ENCODE measurements at regions not wholly inside any gene's neighbourhood (a gene's known extent, or its start where the extent isn't known, plus 50 kb on each side); places are given as distances from the start of the nearest gene placed in this dataset.

GRCh38 chr2:75952173-75952572 is 241.5 kb upstream of the GCFC2 start:
- no peak for DNase-seq (ENCODE audit: low spot score in 2 of 2)
- intact Hi-C loops (cut with DNase I) = no loop called here
- Histone ChIP-seq H3K36me3 (no peaks in the 10 kb centered on the region), H3K4me3 (no peak overlapping the region), H3K27me3 (no peaks in the 10 kb centered on the region), H3K27ac (no peak overlapping the region), H3K4me1 (no peaks in the 10 kb centered on the region), H3K9me3 (no peaks in the 10 kb centered on the region)
- no peak for TF ChIP-seq CTCF (IDR thresholded peaks at IDR 0.05)

GRCh38 chr2:75949385-75950030 is 238.8 kb upstream of the GCFC2 start:
- no peak for DNase-seq (ENCODE audit: low spot score in 2 of 2)
- Histone ChIP-seq H3K4me1 (no peaks in the 10 kb centered on the region), H3K27me3 (no peaks in the 10 kb centered on the region), H3K36me3 (no peaks in the 10 kb centered on the region), H3K4me3 (no peak overlapping the region), H3K9me3 (no peaks in the 10 kb centered on the region), H3K27ac (no peak overlapping the region)
- intact Hi-C loops (cut with DNase I) = no loop called here
- no peak for TF ChIP-seq CTCF (IDR thresholded peaks at IDR 0.05)

GRCh38 chr2:75936311-75936710 is 225.6 kb upstream of the GCFC2 start:
- DNase-seq (ENCODE audit: low spot score in 2 of 2) = no peak
- Histone ChIP-seq H3K4me3 (no peak overlapping the region), H3K36me3 (no peaks in the 10 kb centered on the region), H3K4me1 (no peaks in the 10 kb centered on the region), H3K9me3 (no peaks in the 10 kb centered on the region), H3K27me3 (no peaks in the 10 kb centered on the region), H3K27ac (no peak overlapping the region)
- intact Hi-C loops (cut with DNase I) = no loop called here
- no peak for TF ChIP-seq CTCF (IDR thresholded peaks at IDR 0.05)

- DNase-seq (ENCODE audit: low spot score in 2 of 2) = no peak
- intact Hi-C loops (cut with DNase I) = no loop called here
- no peak overlapping the region for H3K27ac ChIP-seq
- H3K36me3 ChIP-seq = no peaks in the 10 kb centered on the region
- no peak for TF ChIP-seq CTCF (IDR thresholded peaks at IDR 0.05)
- H3K9me3 ChIP-seq = no peaks in the 10 kb centered on the region
- no peaks in the 10 kb centered on the region for H3K27me3 ChIP-seq
- no peaks in the 10 kb centered on the region for H3K4me1 ChIP-seq
- H3K4me3 ChIP-seq = no peak overlapping the region
Measured at GRCh38 chr2:75932996-75933395, 222.3 kb upstream of the GCFC2 start.

- intact Hi-C loops (cut with DNase I) = no loop called here
- H3K27ac ChIP-seq = no peak overlapping the region
- no peak for TF ChIP-seq CTCF (IDR thresholded peaks at IDR 0.05)
Measured at GRCh38 chr2:75928093-75928492, 217.4 kb upstream of the GCFC2 start.

More at GRCh38 chr2:75928093-75928492, 217.4 kb upstream of the GCFC2 start:
- Histone ChIP-seq H3K4me1 (no peaks in the 10 kb centered on the region), H3K36me3 (no peaks in the 10 kb centered on the region), H3K4me3 (no peak overlapping the region), H3K9me3 (no peaks in the 10 kb centered on the region), H3K27me3 (no peaks in the 10 kb centered on the region)
- DNase-seq (ENCODE audit: low spot score in 2 of 2) = no peak

Data from ascending aorta (tissue), 2 donors.